ENCODE measurements at regions not wholly inside any gene's neighbourhood (a gene's known extent, or its start where the extent isn't known, plus 50 kb on each side); places are given as distances from the start of the nearest gene placed in this dataset.

GRCh38 chr2:147389218-147389617, 455.6 kb upstream of the ACVR2A start:
- no peak overlapping the region for H3K4me3 ChIP-seq (ENCODE audit: low read depth, low read length)
- TF ChIP-seq CTCF (IDR thresholded peaks at IDR 0.05; ENCODE audit: control insufficient read depth, extremely low read depth, insufficient read depth) = no peak
- no peak for DNase-seq (ENCODE audit: low read depth)

GRCh38 chr2:147388217-147388616, 456.6 kb upstream of the ACVR2A start:
- no peak overlapping the region for H3K4me3 ChIP-seq (ENCODE audit: low read depth, low read length)
- no peak for DNase-seq (ENCODE audit: low read depth)
- TF ChIP-seq CTCF (IDR thresholded peaks at IDR 0.05; ENCODE audit: control insufficient read depth, extremely low read depth, insufficient read depth) = no peak

- DNase-seq (ENCODE audit: low read depth) = no peak
- TF ChIP-seq CTCF (IDR thresholded peaks at IDR 0.05; ENCODE audit: control insufficient read depth, extremely low read depth, insufficient read depth) = no peak
- no peak overlapping the region for H3K4me3 ChIP-seq (ENCODE audit: low read depth, low read length)
These were observed 458.5 kb upstream of the ACVR2A start for GRCh38 chr2:147386284-147386683.

- H3K4me3 ChIP-seq (ENCODE audit: low read depth, low read length) = no peak overlapping the region
- DNase-seq (ENCODE audit: low read depth) = no peak
- TF ChIP-seq CTCF (IDR thresholded peaks at IDR 0.05; ENCODE audit: control insufficient read depth, extremely low read depth, insufficient read depth) = no peak
These were observed 459.2 kb upstream of the ACVR2A start for GRCh38 chr2:147385600-147385999.

- TF ChIP-seq CTCF (IDR thresholded peaks at IDR 0.05; ENCODE audit: control insufficient read depth, extremely low read depth, insufficient read depth) = no peak
These were observed 460.2 kb upstream of the ACVR2A start for GRCh38 chr2:147384659-147385058.

GRCh38 chr2:147382322-147382948, 462.4 kb upstream of the ACVR2A start:
- DNase-seq (ENCODE audit: low read depth) = no peak
- no peak for TF ChIP-seq CTCF (IDR thresholded peaks at IDR 0.05; ENCODE audit: control insufficient read depth, extremely low read depth, insufficient read depth)
- no peak overlapping the region for H3K4me3 ChIP-seq (ENCODE audit: low read depth, low read length)

More at GRCh38 chr2:147384659-147385058, 460.2 kb upstream of the ACVR2A start:
- no peak for DNase-seq (ENCODE audit: low read depth)
- no peak overlapping the region for H3K4me3 ChIP-seq (ENCODE audit: low read depth, low read length)

- no peak overlapping the region for H3K4me3 ChIP-seq (ENCODE audit: low read depth, low read length)
- TF ChIP-seq CTCF (IDR thresholded peaks at IDR 0.05; ENCODE audit: control insufficient read depth, extremely low read depth, insufficient read depth) = no peak
- DNase-seq (ENCODE audit: low read depth) = no peak
These were observed 466.4 kb upstream of the ACVR2A start for GRCh38 chr2:147378403-147378802.
